ENCODE measurements at regions not wholly inside any gene's neighbourhood (a gene's known extent, or its start where the extent isn't known, plus 50 kb on each side); places are given as distances from the start of the nearest gene placed in this dataset.

DNA sequence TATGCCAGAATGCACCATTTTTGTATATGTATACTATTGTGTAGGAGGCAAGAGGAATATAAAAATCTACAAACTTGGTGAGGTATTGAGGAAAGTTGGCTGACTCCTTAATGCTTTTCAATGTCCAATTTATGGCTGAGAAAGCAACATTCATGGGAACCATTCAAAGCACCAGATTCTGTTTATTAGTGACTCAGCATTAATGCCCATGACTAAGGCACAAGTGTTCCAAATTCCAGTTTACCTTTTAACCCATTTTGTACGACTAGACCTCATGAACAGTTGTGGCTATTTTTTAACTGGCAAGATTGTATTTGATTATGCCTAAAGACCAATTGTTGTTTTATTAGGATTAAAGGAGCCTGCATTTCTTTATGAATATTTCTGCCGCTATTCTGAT, 375.4 kb upstream of the ATP2B1 start:
- H3K9me3 ChIP-seq = no peaks in the 10 kb centered on the region
- intact Hi-C loops (cut with DNase I) = no loop called here
- TF ChIP-seq, protein P1, sequence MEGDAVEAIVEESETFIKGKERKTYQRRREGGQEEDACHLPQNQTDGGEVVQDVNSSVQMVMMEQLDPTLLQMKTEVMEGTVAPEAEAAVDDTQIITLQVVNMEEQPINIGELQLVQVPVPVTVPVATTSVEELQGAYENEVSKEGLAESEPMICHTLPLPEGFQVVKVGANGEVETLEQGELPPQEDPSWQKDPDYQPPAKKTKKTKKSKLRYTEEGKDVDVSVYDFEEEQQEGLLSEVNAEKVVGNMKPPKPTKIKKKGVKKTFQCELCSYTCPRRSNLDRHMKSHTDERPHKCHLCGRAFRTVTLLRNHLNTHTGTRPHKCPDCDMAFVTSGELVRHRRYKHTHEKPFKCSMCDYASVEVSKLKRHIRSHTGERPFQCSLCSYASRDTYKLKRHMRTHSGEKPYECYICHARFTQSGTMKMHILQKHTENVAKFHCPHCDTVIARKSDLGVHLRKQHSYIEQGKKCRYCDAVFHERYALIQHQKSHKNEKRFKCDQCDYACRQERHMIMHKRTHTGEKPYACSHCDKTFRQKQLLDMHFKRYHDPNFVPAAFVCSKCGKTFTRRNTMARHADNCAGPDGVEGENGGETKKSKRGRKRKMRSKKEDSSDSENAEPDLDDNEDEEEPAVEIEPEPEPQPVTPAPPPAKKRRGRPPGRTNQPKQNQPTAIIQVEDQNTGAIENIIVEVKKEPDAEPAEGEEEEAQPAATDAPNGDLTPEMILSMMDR (IDR thresholded peaks at IDR 0.05) = no peak
- TF ChIP-seq POLR2A (IDR thresholded peaks at IDR 0.05) = no peak
- H3K36me3 ChIP-seq (replicated peaks in 1 of 2; ENCODE audit: insufficient read depth in 1 of 2, low read depth in 2 of 2) = no peaks in the 10 kb centered on the region
- H3K27ac ChIP-seq = no peak overlapping the region
- no peak overlapping the region for H3K4me3 ChIP-seq
- WGBS, 2 donors = 68 to 76% methylated on average over 2 of the region's 2 CpGs
- DNase-seq = no peak
- H3K27me3 ChIP-seq = no peaks in the 10 kb centered on the region
- no peaks in the 10 kb centered on the region for H3K4me1 ChIP-seq
- ATAC-seq = no peak

DNA sequence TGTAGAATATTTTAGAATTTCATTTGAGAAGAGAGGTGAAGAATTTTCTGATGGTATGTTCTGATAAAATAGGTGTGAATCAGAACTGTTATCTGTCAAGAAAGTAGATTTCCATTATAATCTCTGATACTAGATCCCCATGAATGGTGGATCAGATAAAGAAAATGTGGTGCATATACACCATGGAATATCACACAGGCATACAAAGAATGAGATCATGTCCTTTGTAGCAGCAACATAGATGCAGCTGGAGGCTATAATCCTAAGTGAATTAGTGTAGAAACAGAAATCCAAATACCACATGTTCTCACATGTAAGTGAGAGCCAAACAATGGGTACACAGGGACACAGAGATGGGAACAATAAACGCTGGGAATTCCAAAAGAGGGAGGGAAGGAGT, 372.0 kb upstream of the ATP2B1 start:
- intact Hi-C loops (cut with DNase I) = no loop called here

DNA sequence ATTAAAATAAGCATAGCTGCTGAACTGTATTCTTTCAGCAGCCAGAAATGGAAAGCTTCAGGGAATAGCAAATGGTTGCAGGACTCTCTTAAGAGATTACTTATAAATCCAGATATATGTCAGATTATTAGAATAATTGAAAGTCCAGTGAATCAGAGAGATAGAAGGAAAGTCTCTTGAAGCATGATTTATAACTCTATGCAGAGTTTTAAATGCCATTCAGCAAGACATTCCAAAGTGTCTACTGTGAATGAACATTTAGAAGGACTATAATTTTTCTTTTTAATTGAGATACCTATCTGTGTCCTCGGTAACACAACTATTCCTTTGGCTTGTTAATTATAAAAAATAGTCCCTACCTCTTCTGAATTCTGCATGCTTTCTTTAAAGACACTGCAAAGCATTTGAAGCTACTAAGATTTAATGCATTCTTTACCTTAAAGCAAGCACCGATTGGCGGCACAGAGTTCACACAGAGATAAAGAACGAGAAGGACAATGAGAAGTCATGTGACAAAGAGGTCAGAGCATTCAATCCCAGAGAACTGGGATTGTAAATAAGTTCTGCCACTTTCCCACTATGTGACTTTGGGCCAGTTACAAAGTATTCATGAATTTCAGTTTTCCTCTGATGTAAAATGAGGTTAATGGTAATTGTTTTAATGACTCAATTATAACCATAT, 371.0 kb upstream of the ATP2B1 start:
- H3K27ac ChIP-seq = no peak overlapping the region
- WGBS, 2 donors = 43 to 51% methylated on average over 4 of the region's 4 CpGs
- no peak overlapping the region for H3K4me3 ChIP-seq
- intact Hi-C loops (cut with DNase I) = no loop called here
- no peaks in the 10 kb centered on the region for H3K27me3 ChIP-seq
- no peaks in the 10 kb centered on the region for H3K9me3 ChIP-seq
- no peaks in the 10 kb centered on the region for H3K4me1 ChIP-seq
- DNase-seq (no peak), ATAC-seq (no peak)
- no peaks in the 10 kb centered on the region for H3K36me3 ChIP-seq (replicated peaks in 1 of 2; ENCODE audit: insufficient read depth in 1 of 2, low read depth in 2 of 2)
- TF ChIP-seq, protein P1 (IDR thresholded peaks at IDR 0.05) = no peak
- TF ChIP-seq POLR2A (IDR thresholded peaks at IDR 0.05) = no peak

More for the DNA sequence above, 372.0 kb upstream of the ATP2B1 start:
- H3K4me1 ChIP-seq = no peaks in the 10 kb centered on the region
- TF ChIP-seq, protein P1 (IDR thresholded peaks at IDR 0.05) = no peak
- no peak for TF ChIP-seq POLR2A (IDR thresholded peaks at IDR 0.05)
- H3K9me3 ChIP-seq = no peaks in the 10 kb centered on the region
- H3K36me3 ChIP-seq (replicated peaks in 1 of 2; ENCODE audit: insufficient read depth in 1 of 2, low read depth in 2 of 2) = no peaks in the 10 kb centered on the region
- no peak overlapping the region for H3K4me3 ChIP-seq
- no peak for DNase-seq
- H3K27me3 ChIP-seq = no peaks in the 10 kb centered on the region
- H3K27ac ChIP-seq = no peak overlapping the region
- ATAC-seq = no peak
- 34 to 41% methylated on average over 1 of the region's 1 CpG for WGBS, 2 donors

DNA sequence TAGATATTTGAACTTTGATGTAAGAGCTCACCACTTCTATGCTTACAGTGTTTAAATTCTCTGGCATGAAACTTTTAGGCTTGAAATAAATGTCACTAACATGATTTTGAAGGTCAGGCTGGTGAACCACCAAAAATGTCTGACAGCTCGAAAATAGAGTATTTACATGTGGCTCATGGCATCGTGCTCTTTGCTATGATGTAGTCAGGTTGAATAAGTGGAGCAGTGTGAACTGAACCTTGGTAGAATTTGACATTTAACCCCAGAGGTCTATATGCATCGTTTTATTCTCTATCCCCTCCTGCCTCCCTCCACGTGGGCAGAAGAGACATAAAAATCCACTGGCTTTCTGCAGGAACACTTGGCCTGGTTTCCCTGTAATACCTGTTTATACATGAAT, 369.7 kb upstream of the ATP2B1 start:
- intact Hi-C loops (cut with DNase I) = no loop called here
- TF ChIP-seq, protein P1 (IDR thresholded peaks at IDR 0.05) = no peak
- no peak for TF ChIP-seq POLR2A (IDR thresholded peaks at IDR 0.05)
- WGBS, 2 donors = 59 to 73% methylated on average over 4 of the region's 4 CpGs

DNA sequence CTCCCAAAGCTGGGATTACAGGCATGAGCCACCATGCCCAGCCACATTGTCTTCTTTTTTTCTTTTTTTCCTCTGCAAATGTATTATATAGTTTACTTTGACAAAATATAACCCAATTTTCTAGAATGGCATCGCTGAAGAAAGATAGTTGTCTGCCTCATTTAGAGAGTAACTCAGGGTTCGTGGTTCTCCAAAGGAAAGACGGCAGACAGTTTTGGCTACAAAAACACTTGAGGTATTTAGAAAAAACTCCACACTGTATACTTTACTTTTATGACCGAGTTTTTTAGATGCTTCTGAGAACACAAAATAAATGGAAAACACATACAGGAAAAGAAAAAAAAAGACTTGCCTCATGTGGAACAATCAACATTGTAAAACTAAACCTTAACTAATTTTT, 369.1 kb upstream of the ATP2B1 start:
- intact Hi-C loops (cut with DNase I) = no loop called here
- no peaks in the 10 kb centered on the region for H3K36me3 ChIP-seq (replicated peaks in 1 of 2; ENCODE audit: insufficient read depth in 1 of 2, low read depth in 2 of 2)
- no peaks in the 10 kb centered on the region for H3K27me3 ChIP-seq
- ATAC-seq (no peak), DNase-seq (no peak)
- no peak overlapping the region for H3K27ac ChIP-seq
- H3K4me1 ChIP-seq = no peaks in the 10 kb centered on the region
- H3K4me3 ChIP-seq = no peak overlapping the region
- WGBS, 2 donors = 78% methylated on average over 4 of the region's 4 CpGs
- TF ChIP-seq, protein P1 (IDR thresholded peaks at IDR 0.05) = no peak
- TF ChIP-seq POLR2A (IDR thresholded peaks at IDR 0.05) = no peak
- no peaks in the 10 kb centered on the region for H3K9me3 ChIP-seq

More for the DNA sequence above, 369.7 kb upstream of the ATP2B1 start:
- Histone ChIP-seq H3K36me3 (replicated peaks in 1 of 2; ENCODE audit: insufficient read depth in 1 of 2, low read depth in 2 of 2) (no peaks in the 10 kb centered on the region), H3K4me3 (no peak overlapping the region), H3K27ac (no peak overlapping the region), H3K27me3 (no peaks in the 10 kb centered on the region), H3K9me3 (no peaks in the 10 kb centered on the region), H3K4me1 (no peaks in the 10 kb centered on the region)
- DNase-seq (no peak), ATAC-seq (no peak)
